Fibroblast of skin of abdomen (primary cell): ENCODE measurements at regions not wholly inside any gene's neighbourhood (a gene's known extent, or its start where the extent isn't known, plus 50 kb on each side); places are given as distances from the start of the nearest gene placed in this dataset.

Source experiments
- DNase-seq: peaks from one replicate; pipeline ENCODE4 v3.0.0-alpha.2; 2013

GRCh38 chr6:89028774-89029173, 51.8 kb upstream of the PNRC1 start:
- DNase-seq, result no peak

GRCh38 chr6:89027756-89028155, 52.8 kb upstream of the PNRC1 start:
- DNase-seq, result no peak

- DNase-seq, result no peak
These were observed 54.4 kb upstream of the PNRC1 start for GRCh38 chr6:89026151-89026550.

- DNase-seq, result no peak
These were observed 54.9 kb upstream of the PNRC1 start for GRCh38 chr6:89025633-89026032.

GRCh38 chr6:89024456-89024855, 56.1 kb upstream of the PNRC1 start:
- no peak for DNase-seq

GRCh38 chr6:89023591-89024441, 56.7 kb upstream of the PNRC1 start:
- DNase-seq, result no peak

GRCh38 chr6:89022798-89023197, 57.8 kb upstream of the PNRC1 start:
- DNase-seq, result peak; percentile 82

GRCh38 chr6:89021629-89022028, 58.2 kb upstream of the RNGTT start:
- no peak for DNase-seq

GRCh38 chr6:89015971-89016370, 52.6 kb upstream of the RNGTT start:
- no peak for DNase-seq

- no peak for DNase-seq
These were observed 50.0 kb upstream of the RNGTT start for GRCh38 chr6:89013438-89013837.
